IPS DF 19.7 (cell line): ENCODE measurements at regions not wholly inside any gene's neighbourhood (a gene's known extent, or its start where the extent isn't known, plus 50 kb on each side); places are given as distances from the start of the nearest gene placed in this dataset.
"Not testable (repeated sequence)": the region's sequence is repeated elsewhere in the genome, so short reads cannot be mapped to it uniquely, and the experiment has no call there.

Experiments
- DNase-seq: peaks from one replicate; pipeline ENCODE4 v3.0.0-alpha.2; 2013; ENCODE audit warnings: low read depth, low spot score

DNA sequence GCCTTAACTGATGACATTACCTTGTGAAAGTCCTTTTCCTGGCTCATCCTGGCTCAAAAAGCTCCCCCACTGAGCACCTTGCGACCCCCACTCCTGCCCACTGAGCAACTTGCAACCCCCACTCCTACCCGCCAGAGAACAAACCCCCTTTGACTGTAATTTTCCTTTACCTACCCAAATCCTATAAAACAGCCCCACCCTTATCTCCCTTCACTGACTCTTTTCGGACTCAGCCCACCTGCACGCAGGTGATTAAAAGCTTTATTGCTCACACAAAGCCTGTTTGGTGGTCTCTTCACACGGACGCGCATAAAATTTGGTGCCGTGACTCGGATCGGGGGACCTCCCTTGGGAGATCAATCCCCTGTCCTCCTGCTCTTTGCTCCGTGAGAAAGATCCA lies 124.4 kb upstream of the MAP2 start:
- not testable (repeated sequence) for DNase-seq

GRCh38 chr2:209300766-209301165 lies 123.1 kb upstream of the MAP2 start:
- DNase-seq = not testable (repeated sequence)

DNA sequence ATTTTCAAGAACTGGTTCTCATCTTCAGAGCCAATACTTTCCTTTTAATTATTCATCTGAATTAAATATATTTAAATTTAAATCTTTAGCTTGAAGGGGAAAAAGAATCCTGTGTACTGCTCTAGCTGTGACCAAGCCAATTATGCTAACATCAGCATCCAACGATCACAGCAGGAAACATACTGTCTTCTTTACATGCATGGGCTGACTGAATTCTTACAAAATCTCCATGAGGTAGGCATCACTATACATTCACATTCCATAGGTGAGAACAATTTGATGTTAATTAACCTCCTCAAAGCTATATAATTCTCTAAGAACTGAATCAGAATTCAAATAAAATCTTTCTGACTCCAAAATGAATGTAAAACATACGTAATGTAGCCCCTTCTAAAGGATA lies 118.8 kb upstream of the MAP2 start:
- DNase-seq = no peak

GRCh38 chr2:209305746-209306196 lies 118.1 kb upstream of the MAP2 start:
- no peak for DNase-seq

DNA sequence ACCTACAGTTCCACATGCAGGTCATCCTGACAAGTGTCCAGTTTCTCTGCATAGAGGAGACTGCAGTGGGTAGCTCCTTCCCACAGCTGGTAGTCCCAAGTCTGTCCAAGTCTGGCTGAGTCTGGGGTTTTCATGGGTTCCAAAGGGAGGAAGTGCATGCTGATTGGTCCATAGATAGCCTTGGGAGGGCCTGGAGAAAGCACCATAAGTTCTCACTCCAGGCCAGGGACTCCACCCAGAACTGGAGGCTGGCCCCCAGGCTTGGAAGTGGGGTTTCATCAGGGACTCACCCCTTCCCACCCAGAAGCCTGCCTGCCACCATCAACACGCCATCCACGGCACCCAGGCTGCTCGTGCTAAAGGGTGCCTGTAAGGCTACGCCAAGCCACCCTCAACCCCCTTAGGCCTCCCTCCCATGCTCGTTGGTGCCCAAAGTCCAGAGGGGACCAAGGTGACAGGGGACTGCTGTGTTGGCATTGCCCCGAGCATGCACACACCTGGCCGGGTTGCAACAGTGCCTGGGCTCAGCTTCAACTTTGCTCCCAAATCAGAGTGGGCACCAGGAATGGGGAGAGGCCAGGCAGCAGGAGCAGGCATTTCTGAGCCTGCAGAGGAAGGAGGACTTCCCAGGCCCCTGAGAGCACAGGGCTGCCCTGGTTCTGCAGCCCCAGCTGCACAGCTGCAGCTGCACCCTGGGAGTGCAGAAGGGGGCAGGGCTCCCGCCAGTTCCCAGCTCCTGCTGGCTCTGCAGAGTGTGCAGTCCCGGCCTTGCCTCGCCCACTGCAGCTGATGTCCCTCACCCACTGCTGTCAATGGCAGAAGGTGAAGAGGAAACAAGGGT lies 116.5 kb upstream of the MAP2 start:
- peak; percentile 65 for DNase-seq

DNA sequence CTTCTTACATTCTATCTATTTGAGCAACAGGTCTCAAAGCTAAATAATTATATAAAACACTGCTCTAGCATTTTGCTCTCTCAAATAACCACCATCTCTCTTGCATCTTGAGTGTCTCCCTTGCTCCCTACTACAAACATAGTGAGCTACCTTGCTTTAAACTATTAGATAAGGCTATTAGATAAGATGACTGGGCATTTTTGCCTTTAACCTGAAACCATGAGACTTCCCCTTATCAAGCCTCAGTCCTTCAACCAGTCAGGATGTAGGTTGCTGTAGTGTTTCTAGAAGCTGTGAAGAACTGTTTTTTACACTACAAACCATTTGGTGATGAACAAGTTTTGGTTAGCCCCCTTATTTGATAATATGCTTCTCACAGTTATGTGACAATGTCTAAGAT lies 115.4 kb upstream of the MAP2 start:
- no peak for DNase-seq

DNA sequence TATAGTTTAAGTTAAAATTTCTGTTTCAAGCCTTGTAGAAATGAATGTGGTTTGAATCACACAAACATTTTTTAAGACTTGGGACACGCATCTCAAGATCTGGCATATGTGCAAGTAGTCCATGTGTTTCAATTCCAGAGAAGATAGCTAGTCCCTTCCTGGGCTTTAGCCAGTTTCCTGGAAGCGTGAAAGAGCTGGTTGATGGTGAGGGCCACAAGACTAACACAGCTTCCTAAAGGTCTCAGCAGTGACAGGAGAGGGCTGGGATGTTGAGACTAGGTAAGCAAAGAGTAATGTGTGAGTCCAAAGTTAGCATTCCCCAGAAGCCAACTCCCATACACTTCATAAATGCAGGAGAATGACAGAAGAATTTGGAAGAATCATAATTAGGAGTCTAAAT lies 111.9 kb upstream of the MAP2 start:
- no peak for DNase-seq

- DNase-seq = not testable (repeated sequence)
Observed at GRCh38 chr2:209312450-209312849, 111.4 kb upstream of the MAP2 start.

- no peak for DNase-seq
Observed at GRCh38 chr2:209314653-209315052, 109.2 kb upstream of the MAP2 start.

DNA sequence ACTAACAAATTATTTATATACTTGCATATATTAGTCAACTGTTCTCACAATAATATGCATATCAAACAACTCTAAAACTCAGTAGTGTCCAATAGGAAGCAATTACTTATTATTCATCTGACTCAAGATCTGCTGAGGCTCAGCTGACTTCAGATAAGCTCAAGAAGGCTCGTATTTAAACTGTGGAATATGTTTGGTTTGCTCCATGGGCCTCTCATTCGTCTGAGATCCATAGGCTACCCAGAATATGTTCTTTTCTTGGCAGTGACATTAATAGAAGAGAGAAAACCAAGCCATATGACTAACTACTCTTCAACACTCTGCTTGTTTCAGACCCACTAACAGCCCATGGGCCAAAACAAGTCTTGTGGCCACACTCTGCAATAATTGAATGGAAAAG lies 107.7 kb upstream of the MAP2 start:
- no peak for DNase-seq

DNA sequence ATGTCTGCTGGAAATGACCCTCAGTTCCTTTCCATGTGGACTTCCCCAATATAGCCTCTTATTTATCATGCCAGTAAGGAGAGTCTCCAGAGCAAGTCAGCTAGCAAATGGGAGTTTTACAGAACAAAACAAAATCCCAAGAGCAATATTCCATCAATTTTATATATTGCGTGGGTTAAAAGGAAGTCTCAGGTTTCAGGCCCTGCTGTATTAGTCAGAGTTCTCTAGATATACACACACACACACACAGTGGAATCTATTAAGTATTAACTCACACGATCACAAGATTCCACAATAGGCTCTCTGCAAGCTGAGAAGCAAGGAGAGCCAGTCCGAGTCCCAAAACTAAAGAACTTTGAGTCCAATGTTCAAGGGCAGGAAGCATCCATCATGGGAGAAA lies 102.8 kb upstream of the MAP2 start:
- no peak for DNase-seq

DNA sequence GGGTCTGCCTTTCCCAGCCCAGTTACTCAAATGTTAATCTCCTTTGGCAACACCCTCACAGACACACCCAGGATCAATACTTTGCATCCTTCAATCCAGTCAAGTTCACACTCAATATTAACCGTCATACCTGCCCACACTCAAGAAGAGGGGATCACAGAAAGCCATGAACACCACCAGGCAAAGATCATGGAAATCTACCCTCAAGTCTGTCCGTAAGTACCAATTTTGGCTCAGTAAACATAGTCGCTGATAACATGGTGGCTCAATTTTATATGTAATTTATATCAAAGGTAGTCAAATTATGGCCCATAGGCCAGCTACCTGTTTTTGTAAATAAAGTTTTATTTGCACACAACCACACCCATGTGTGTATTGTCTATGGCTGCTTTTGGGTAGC lies 102.3 kb upstream of the MAP2 start:
- no peak for DNase-seq

- DNase-seq = no peak
Observed at GRCh38 chr2:209322041-209322440, 101.8 kb upstream of the MAP2 start.

- no peak for DNase-seq
Observed at GRCh38 chr2:209322905-209323512, 100.8 kb upstream of the MAP2 start.

DNA sequence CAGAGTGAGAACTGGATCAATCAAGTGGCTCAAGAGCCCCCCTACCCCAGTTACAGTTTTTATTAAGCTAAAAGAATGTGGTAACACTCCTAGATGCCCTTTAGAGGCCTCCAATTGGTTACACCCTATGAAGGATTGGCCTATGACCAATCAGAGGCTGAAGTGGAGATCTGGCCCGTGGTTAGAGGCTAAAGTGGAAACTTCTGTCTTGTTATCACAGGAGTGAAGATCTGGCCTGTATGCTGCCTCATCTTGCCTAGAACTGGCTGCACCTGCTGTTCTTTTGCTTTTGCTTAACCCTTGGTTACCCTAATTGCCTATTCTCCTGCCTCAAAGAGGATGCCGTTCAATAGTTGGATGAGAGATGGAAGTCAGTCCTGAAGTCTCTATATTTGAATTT lies 100.1 kb upstream of the MAP2 start:
- no peak for DNase-seq

DNA sequence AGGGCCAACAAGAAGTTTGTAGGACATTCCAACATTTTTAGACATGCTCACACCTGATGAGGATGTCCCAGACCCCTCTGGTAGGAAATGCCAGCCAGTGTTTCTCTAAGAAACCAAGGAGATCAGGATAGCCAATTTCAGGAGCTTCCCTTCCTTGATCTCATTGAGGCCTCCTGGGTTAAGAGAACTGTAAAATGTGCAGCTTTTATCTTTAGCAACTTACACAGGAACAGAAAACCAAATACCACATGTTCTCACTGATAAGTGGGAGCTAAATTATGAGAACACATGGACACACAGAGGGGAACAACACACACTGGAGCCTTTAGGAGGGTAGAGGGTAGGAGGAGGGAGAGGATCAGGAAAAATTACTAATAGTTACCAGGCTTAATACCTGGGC lies 99.6 kb upstream of the MAP2 start:
- no peak for DNase-seq

DNA sequence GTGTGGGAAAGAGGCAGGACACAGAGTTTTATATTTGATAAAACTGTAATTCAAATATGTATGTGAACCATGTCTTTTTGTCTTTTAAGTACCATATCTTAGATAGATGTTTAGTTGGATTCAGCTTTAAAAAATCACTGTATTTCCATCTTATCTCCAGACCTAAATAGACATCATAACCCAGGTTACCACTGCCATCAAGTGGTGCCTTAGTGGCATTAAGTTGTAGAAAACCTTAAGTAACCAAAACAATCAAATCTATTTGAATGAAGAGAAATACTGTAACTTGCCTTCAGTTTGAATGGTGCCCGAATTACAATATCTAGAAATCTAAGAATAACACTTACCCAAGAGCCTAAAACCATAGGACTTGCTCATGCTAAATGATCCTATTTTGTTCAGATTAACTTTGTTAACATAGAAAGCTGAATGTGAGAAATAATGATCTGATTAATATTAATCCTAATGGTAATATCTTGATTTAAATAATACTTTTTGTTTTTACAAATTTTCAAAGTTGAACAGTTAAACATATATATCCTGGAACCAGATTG lies 92.5 kb upstream of the MAP2 start:
- DNase-seq = no peak

- DNase-seq = no peak
Observed at GRCh38 chr2:209334188-209335017, 89.4 kb upstream of the MAP2 start.

- no peak for DNase-seq
Observed at GRCh38 chr2:209340522-209340921, 83.3 kb upstream of the MAP2 start.

DNA sequence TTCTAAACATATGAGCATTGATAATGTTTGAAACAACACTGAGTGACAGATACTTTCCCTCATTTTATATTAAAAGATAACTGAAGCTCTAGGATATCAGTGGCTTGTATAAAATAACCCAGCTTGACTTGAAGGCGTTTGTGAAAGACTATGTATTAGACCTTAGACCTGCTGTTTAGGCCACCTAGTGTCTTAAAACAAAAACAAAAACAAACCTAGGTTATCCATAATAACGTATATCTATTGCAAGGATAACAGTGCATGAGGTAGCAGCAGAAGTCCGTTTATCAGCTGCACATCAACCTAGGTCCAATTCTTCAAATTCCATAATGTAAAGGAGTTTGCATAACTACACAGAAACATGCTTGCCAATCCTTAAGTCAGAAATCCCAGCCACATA lies 79.5 kb upstream of the MAP2 start:
- no peak for DNase-seq

- no peak for DNase-seq
Observed at GRCh38 chr2:209348433-209348832, 75.4 kb upstream of the MAP2 start.

DNA sequence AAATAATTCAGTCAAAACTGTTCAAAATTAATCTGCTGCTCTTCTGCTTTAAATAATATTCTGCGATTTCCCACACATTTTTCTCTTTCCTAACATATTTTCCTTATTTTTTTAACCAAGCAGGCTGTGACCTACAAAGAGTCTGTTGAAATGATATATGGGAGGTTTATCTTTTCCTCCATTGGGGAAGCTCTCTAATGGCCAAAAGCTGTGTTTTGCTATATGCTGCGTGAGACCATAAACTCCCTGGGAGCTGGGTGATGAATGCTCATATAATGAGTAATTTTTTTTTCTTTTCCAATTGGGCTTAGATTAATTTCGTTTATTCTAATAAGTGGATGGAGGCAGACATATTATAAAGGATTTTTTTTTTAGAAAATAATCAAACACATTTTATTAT lies 72.2 kb upstream of the MAP2 start:
- no peak for DNase-seq
